HepG2 (cell line): ENCODE measurements at regions not wholly inside any gene's neighbourhood (a gene's known extent, or its start where the extent isn't known, plus 50 kb on each side); places are given as distances from the start of the nearest gene placed in this dataset.

Experiments used
- ATAC-seq: fragments of 200-7000 bp; cut with Tn5 transposase; 3 replicates; pipeline ENCODE4 v1.9.1; 2020; ENCODE audit warnings: mild to moderate bottlenecking, moderate library complexity
- BruUV-seq: library from RNA; stranded (reverse); fragments of 400-500 nt; replicated peaks from 2 replicates; lab custom pipeline; 2021; lab: Mats Ljungman, UMichigan
- CTCF ChIA-PET: fragments of 300-600 bp; formaldehyde crosslinking; extraction: SDS; loops from one replicate; lab custom pipeline; 2021; ENCODE audit warnings: low total read pairs, inconsistent platforms, low intra/inter-chr PET ratio; lab: Yijun Ruan, JAX
- POLR2A ChIA-PET: fragments of 350-600 bp; sonication (Branson Sonifier 250); formaldehyde crosslinking; loops from one replicate; lab custom pipeline; 2020; ENCODE audit warnings: antibody characterized with exemption, inconsistent platforms; lab: Yijun Ruan, JAX
- DNase-seq: peaks from one replicate; pipeline ENCODE4 v3.0.0-alpha.2; 2015; ENCODE audit warnings: low spot score
- FAIRE-seq: peaks from 3 replicates; lab custom pipeline; 2011; peaks lifted over from hg19 to GRCh38; lab: Jason Lieb, UNC
- H2AFZ ChIP-seq: one replicate; pipeline ENCODE4 v1.6.1; 2011; ENCODE audit warnings: low read length, inconsistent platforms
- H3K27ac ChIP-seq: fragments of 300-600 bp; 3 replicates; pipeline ENCODE4 v1.8.0; 2011; ENCODE audit warnings: mixed run types, mild to moderate bottlenecking, mixed read lengths, low read length, inconsistent platforms; ENCODE audit not compliant: insufficient read depth; ENCODE audit errors: extremely low read length
- H3K27me3 ChIP-seq, 2 experiments: fragments of 200-600 bp in 1 of 2; 2 replicates in 1 of 2; 3 replicates in 1 of 2; pipeline versions ENCODE4 v1.6.0 to v1.8.0; 2011; ENCODE audit warnings: low read length in 2 of 2, mild to moderate bottlenecking in 2 of 2, moderate library complexity in 2 of 2, inconsistent platforms in 1 of 2; ENCODE audit not compliant: insufficient read depth in 2 of 2, control insufficient read depth in 1 of 2
- H3K36me3 ChIP-seq, 2 experiments: fragments of 200-600 bp in 1 of 2; replicated peaks in 1 of 2; 2 replicates in 1 of 2; 3 replicates in 1 of 2; pipeline versions ENCODE4 v1.5.1 to v1.8.0; 2011; ENCODE audit warnings: low read length in 2 of 2, inconsistent platforms in 1 of 2; ENCODE audit not compliant: insufficient read depth in 2 of 2, control insufficient read depth in 1 of 2
- H3K4me1 ChIP-seq: 2 replicates; pipeline ENCODE4 v1.5.1; 2012; ENCODE audit warnings: low read length, inconsistent platforms; ENCODE audit not compliant: insufficient read depth
- H3K4me2 ChIP-seq: 2 replicates; pipeline ENCODE4 v1.6.0; 2011; ENCODE audit warnings: low read depth, low read length, inconsistent platforms
- H3K4me3 ChIP-seq, 3 experiments: fragments of 200-600 bp in 1 of 3; sonication (generic), shearing (Covaris generic) in 1 of 3; replicated peaks in 1 of 3; 2 replicates each; pipeline ENCODE4 v1.5.1; 2011 to 2016; ENCODE audit warnings: low read length in 3 of 3, inconsistent platforms in 2 of 3, low read depth in 2 of 3, mild to moderate bottlenecking in 2 of 3, control low read depth in 1 of 3, mixed read lengths in 1 of 3; ENCODE audit not compliant: insufficient read depth in 1 of 3
- H3K79me2 ChIP-seq: one replicate; pipeline ENCODE4 v1.6.1; 2011; ENCODE audit warnings: low read length, inconsistent platforms; ENCODE audit not compliant: insufficient read depth
- H3K9ac ChIP-seq: 2 replicates; pipeline ENCODE4 v1.6.0; 2011; ENCODE audit warnings: mild to moderate bottlenecking, low read depth, low read length, inconsistent platforms; ENCODE audit not compliant: insufficient read depth
- H3K9me3 ChIP-seq: 2 replicates; pipeline ENCODE4 v1.5.1; 2012; ENCODE audit warnings: mild to moderate bottlenecking, low read length
- H4K20me1 ChIP-seq: 2 replicates; pipeline ENCODE4 v1.6.0; 2011; ENCODE audit warnings: inconsistent platforms, mild to moderate bottlenecking, low read length, moderate library complexity; ENCODE audit not compliant: insufficient read depth
- ATF7-NPFF ChIP-seq: sonication (generic); formaldehyde crosslinking; IDR thresholded peaks from 2 replicates; pipeline ENCODE4 v1.8.1; 2023; ENCODE audit warnings: mild to moderate bottlenecking, low read depth, missing genetic modification reagents, moderate library complexity
- DNMT1 ChIP-seq: sonication (generic); formaldehyde crosslinking; IDR thresholded peaks from 2 replicates; pipeline ENCODE4 v1.5.1; 2020; ENCODE audit warnings: mild to moderate bottlenecking, missing genetic modification reagents
- HMG20B ChIP-seq: conservative IDR thresholded peaks from 2 replicates; pipeline ENCODE4 v1.6.1; 2016; ENCODE audit warnings: missing genetic modification reagents, missing compliant biosample characterization
- KDM4B ChIP-seq: sonication (generic); formaldehyde crosslinking; IDR thresholded peaks from 2 replicates; pipeline ENCODE4 v1.4.0; 2020; ENCODE audit warnings: missing genetic modification reagents
- MXD3 ChIP-seq: IDR thresholded peaks from 2 replicates; pipeline ENCODE4 v1.6.1; 2016; ENCODE audit warnings: mild to moderate bottlenecking, missing biosample characterization, missing genetic modification reagents
- MZF1 ChIP-seq: sonication (generic); formaldehyde crosslinking; IDR thresholded peaks from 2 replicates; pipeline ENCODE4 v1.8.1; 2023; ENCODE audit warnings: mild to moderate bottlenecking, missing genetic modification reagents, borderline replicate concordance
- PCBP2 ChIP-seq: fragments of 200-400 bp; formaldehyde crosslinking; optimal IDR thresholded peaks from 2 replicates; pipeline ENCODE3; 2018; ENCODE audit warnings: low read length, low read depth; ENCODE audit not compliant: poor library complexity, severe bottlenecking
- PHB2 ChIP-seq: fragments of 450-650 bp; IDR thresholded peaks from 2 replicates; pipeline ENCODE4 v1.6.1; 2018; ENCODE audit not compliant: partially characterized antibody
- RBFOX2 ChIP-seq: fragments of 200-400 bp; formaldehyde crosslinking; IDR thresholded peaks from 2 replicates; pipeline ENCODE4 v1.6.1; 2017; ENCODE audit warnings: low read depth, mild to moderate bottlenecking, low read length
- SKI ChIP-seq: fragments of 450-650 bp; IDR thresholded peaks from one replicate; pipeline ENCODE4 v1.6.1; 2018; ENCODE audit warnings: mild to moderate bottlenecking; ENCODE audit not compliant: partially characterized antibody
- SP140L ChIP-seq: sonication (generic); formaldehyde crosslinking; IDR thresholded peaks from 2 replicates; pipeline ENCODE4 v1.4.0; 2020; ENCODE audit warnings: missing genetic modification reagents, borderline replicate concordance
- STAG1 ChIP-seq: sonication (generic); formaldehyde crosslinking; IDR thresholded peaks from 2 replicates; pipeline ENCODE4 v1.4.0; 2020; ENCODE audit warnings: missing genetic modification reagents
- ZFX ChIP-seq: sonication (generic); formaldehyde crosslinking; IDR thresholded peaks from 2 replicates; pipeline ENCODE4 v1.4.0; 2020; ENCODE audit warnings: mild to moderate bottlenecking, low read depth, missing genetic modification reagents, moderate library complexity
- ZKSCAN8 ChIP-seq: IDR thresholded peaks from 2 replicates; pipeline ENCODE4 v1.6.1; 2016; ENCODE audit warnings: borderline replicate concordance, missing genetic modification reagents, missing compliant biosample characterization
- ZNF225 ChIP-seq: sonication (generic); formaldehyde crosslinking; IDR thresholded peaks from 2 replicates; pipeline ENCODE4 v1.4.0; 2020; ENCODE audit warnings: mild to moderate bottlenecking, missing genetic modification reagents
- WGBS: methylation state at CpG from one replicate; pipeline ENCODE4 v1.1.6; 2017; ENCODE audit warnings: low lambda C conversion rate; 5-methylcytosine and 5-hydroxymethylcytosine counted together
- in situ Hi-C: cut with HindIII; loops from 2 replicates; pipeline ENCODE4 v1.10.0; 2017; ENCODE audit warnings: low pct_unique_long_range_greater_than_20kb; ENCODE audit not compliant: extremely low pct_ligation_motif_present
- intact Hi-C: fragments of 100-400 bp; cut with micrococcal nuclease; formaldehyde crosslinking; loops from one replicate; pipeline ENCODE4 v1.10.0; 2022; ENCODE audit not compliant: unreplicated experiment
- TF ChIP-seq, protein P1 (sequence below): sonication (generic); formaldehyde crosslinking; IDR thresholded peaks from 2 replicates; pipeline ENCODE4 v1.4.0; 2020; ENCODE audit warnings: missing genetic modification reagents, borderline replicate concordance
- TF ChIP-seq, protein P2 (sequence below): sonication (generic); formaldehyde crosslinking; conservative IDR thresholded peaks from 2 replicates; pipeline ENCODE4 v1.4.0; 2020; ENCODE audit warnings: missing genetic modification reagents

DNA sequence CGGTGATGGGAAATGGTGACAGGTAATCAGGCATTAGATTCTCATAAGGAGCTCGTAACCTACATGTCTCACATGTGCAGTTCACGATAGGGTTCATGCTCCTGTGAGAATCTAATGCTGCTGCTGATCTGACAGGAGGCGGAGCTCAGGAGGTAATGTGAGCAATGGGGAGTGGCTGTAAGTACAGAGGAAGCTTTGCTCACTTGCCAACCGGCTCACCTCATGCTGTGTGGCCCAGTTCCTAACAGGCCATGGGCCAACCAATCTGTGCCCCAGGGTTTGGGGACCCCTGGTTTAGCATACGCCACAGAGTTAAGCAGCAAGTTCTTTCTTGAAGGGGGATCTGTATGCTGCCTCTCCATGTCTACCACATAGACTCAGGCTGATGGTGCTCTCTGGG lies 133.1 kb downstream of the IQUB start:
- intact Hi-C loops (no loop called here), in situ Hi-C loops (no loop called here)
- no peak for DNase-seq
- no peaks in the 10 kb centered on the region for H3K36me3 ChIP-seq
- no peaks in the 10 kb centered on the region for H3K79me2 ChIP-seq
- H3K4me2 ChIP-seq = no peak overlapping the region
- H3K4me1 ChIP-seq = no peaks in the 10 kb centered on the region
- 9% methylated on average over 5 of the region's 6 CpGs for WGBS
- no peaks in the 10 kb centered on the region for H3K9me3 ChIP-seq
- FAIRE-seq = no peak
- H3K27ac ChIP-seq = no peak overlapping the region
- BruUV-seq = no TSS peak
- no peak overlapping the region for H3K9ac ChIP-seq
- ATAC-seq = no peak
- ChIA-PET CTCF (no interaction called here), POLR2A (no interaction called here)
- no peak for TF ChIP-seq PCBP2
- TF ChIP-seq PHB2 = no peak
- no peak for TF ChIP-seq HMG20B (CRISPR knock-in tag)
- TF ChIP-seq RBFOX2 = no peak
- TF ChIP-seq ATF7-NPFF (CRISPR knock-in tag) = no peak
- no peak for TF ChIP-seq SKI
- no peak for TF ChIP-seq ZNF225 (CRISPR knock-in tag)
- TF ChIP-seq MZF1 (CRISPR knock-in tag) = no peak
- TF ChIP-seq SP140L (CRISPR knock-in tag) = no peak
- TF ChIP-seq, protein P1, sequence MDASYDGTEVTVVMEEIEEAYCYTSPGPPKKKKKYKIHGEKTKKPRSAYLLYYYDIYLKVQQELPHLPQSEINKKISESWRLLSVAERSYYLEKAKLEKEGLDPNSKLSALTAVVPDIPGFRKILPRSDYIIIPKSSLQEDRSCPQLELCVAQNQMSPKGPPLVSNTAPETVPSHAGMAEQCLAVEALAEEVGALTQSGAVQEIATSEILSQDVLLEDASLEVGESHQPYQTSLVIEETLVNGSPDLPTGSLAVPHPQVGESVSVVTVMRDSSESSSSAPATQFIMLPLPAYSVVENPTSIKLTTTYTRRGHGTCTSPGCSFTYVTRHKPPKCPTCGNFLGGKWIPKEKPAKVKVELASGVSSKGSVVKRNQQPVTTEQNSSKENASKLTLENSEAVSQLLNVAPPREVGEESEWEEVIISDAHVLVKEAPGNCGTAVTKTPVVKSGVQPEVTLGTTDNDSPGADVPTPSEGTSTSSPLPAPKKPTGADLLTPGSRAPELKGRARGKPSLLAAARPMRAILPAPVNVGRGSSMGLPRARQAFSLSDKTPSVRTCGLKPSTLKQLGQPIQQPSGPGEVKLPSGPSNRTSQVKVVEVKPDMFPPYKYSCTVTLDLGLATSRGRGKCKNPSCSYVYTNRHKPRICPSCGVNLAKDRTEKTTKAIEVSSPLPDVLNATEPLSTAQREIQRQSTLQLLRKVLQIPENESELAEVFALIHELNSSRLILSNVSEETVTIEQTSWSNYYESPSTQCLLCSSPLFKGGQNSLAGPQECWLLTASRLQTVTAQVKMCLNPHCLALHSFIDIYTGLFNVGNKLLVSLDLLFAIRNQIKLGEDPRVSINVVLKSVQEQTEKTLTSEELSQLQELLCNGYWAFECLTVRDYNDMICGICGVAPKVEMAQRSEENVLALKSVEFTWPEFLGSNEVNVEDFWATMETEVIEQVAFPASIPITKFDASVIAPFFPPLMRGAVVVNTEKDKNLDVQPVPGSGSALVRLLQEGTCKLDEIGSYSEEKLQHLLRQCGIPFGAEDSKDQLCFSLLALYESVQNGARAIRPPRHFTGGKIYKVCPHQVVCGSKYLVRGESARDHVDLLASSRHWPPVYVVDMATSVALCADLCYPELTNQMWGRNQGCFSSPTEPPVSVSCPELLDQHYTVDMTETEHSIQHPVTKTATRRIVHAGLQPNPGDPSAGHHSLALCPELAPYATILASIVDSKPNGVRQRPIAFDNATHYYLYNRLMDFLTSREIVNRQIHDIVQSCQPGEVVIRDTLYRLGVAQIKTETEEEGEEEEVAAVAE (CRISPR knock-in tag) = no peak
- TF ChIP-seq DNMT1 = no peak
- TF ChIP-seq ZFX (CRISPR knock-in tag) = no peak
- TF ChIP-seq, protein P2, sequence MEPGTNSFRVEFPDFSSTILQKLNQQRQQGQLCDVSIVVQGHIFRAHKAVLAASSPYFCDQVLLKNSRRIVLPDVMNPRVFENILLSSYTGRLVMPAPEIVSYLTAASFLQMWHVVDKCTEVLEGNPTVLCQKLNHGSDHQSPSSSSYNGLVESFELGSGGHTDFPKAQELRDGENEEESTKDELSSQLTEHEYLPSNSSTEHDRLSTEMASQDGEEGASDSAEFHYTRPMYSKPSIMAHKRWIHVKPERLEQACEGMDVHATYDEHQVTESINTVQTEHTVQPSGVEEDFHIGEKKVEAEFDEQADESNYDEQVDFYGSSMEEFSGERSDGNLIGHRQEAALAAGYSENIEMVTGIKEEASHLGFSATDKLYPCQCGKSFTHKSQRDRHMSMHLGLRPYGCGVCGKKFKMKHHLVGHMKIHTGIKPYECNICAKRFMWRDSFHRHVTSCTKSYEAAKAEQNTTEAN = no peak
- no peak for TF ChIP-seq MXD3 (CRISPR knock-in tag)
- TF ChIP-seq STAG1 = no peak
- TF ChIP-seq KDM4B (CRISPR knock-in tag) = no peak
- TF ChIP-seq ZKSCAN8 (CRISPR knock-in tag) = no peak
- no peaks in the 10 kb centered on the region for H4K20me1 ChIP-seq
- H3K27me3 ChIP-seq = no peaks in the 10 kb centered on the region
- no peak overlapping the region for H2AFZ ChIP-seq
- H3K4me3 ChIP-seq = no peak overlapping the region
